Osteoblast (primary cell): ENCODE measurements at regions not wholly inside any gene's neighbourhood (a gene's known extent, or its start where the extent isn't known, plus 50 kb on each side); places are given as distances from the start of the nearest gene placed in this dataset.

Source experiments
- DNase-seq: peaks from one replicate; pipeline ENCODE4 v3.0.0; 2011; ENCODE audit warnings: low spot score, mixed read lengths; ENCODE audit not compliant: insufficient read length; ENCODE audit errors: missing footprints
- H2AFZ ChIP-seq: 2 replicates; pipeline ENCODE4 v1.6.0; 2011; ENCODE audit warnings: mild to moderate bottlenecking, low read length
- H3K27ac ChIP-seq: 2 replicates; pipeline ENCODE4 v1.5.1; 2011; ENCODE audit warnings: mild to moderate bottlenecking, low read depth, low read length, moderate library complexity
- H3K27me3 ChIP-seq: 2 replicates; pipeline ENCODE4 v1.6.0; 2012; ENCODE audit warnings: mild to moderate bottlenecking, control low read depth, inconsistent platforms, low read length, moderate library complexity; ENCODE audit not compliant: insufficient read depth
- H3K36me3 ChIP-seq: 2 replicates; pipeline ENCODE4 v1.5.1; 2011; ENCODE audit warnings: mild to moderate bottlenecking, low read length, control low read depth, moderate library complexity; ENCODE audit not compliant: insufficient read depth
- H3K4me1 ChIP-seq: 2 replicates; pipeline ENCODE4 v1.5.1; 2011; ENCODE audit warnings: mild to moderate bottlenecking, low read length, control low read depth, moderate library complexity; ENCODE audit not compliant: insufficient read depth
- H3K4me2 ChIP-seq: 2 replicates; pipeline ENCODE4 v1.6.0; 2011; ENCODE audit warnings: mild to moderate bottlenecking, low read length; ENCODE audit not compliant: insufficient read depth
- H3K4me3 ChIP-seq: fragments of 200-600 bp; sonication (generic); 3 replicates; pipeline ENCODE4 v1.5.1; 2012; ENCODE audit warnings: mild to moderate bottlenecking, low read length, inconsistent platforms; ENCODE audit not compliant: insufficient read depth
- H3K79me2 ChIP-seq: 2 replicates; pipeline ENCODE4 v1.6.0; 2012; ENCODE audit warnings: mild to moderate bottlenecking, low read length, control low read depth, inconsistent platforms; ENCODE audit not compliant: insufficient read depth
- H3K9me3 ChIP-seq: 2 replicates; pipeline ENCODE4 v1.5.1; 2011; ENCODE audit warnings: low read depth, low read length, control low read depth
- H4K20me1 ChIP-seq: 2 replicates; pipeline ENCODE4 v1.6.0; 2012; ENCODE audit warnings: mild to moderate bottlenecking, low read length, control low read depth; ENCODE audit not compliant: insufficient read depth
- CTCF ChIP-seq: IDR thresholded peaks from 2 replicates; pipeline ENCODE4 v1.5.1; 2011; ENCODE audit warnings: mild to moderate bottlenecking, low read depth, low read length, moderate library complexity; ENCODE audit errors: extremely low read depth

GRCh38 chr11:34730544-34731295 is 109.8 kb downstream of the EHF start:
- H3K9me3 ChIP-seq, result no peaks in the 10 kb centered on the region
- no peaks in the 10 kb centered on the region for H3K36me3 ChIP-seq
- H3K27me3 ChIP-seq, result peaks cover 36% of the 10 kb centered on the region
- no peak for DNase-seq
- TF ChIP-seq CTCF, result no peak
- H3K4me2 ChIP-seq, result no peak overlapping the region
- H3K4me1 ChIP-seq, result no peaks in the 10 kb centered on the region
- H4K20me1 ChIP-seq, result no peaks in the 10 kb centered on the region
- no peak overlapping the region for H3K27ac ChIP-seq
- no peaks in the 10 kb centered on the region for H3K79me2 ChIP-seq
- no peak overlapping the region for H2AFZ ChIP-seq
- H3K4me3 ChIP-seq, result no peak overlapping the region

GRCh38 chr11:34728609-34729008 is 107.7 kb downstream of the EHF start:
- no peaks in the 10 kb centered on the region for H3K79me2 ChIP-seq
- no peak overlapping the region for H2AFZ ChIP-seq
- H3K36me3 ChIP-seq, result no peaks in the 10 kb centered on the region
- DNase-seq, result no peak
- H3K27me3 ChIP-seq, result peaks cover 33% of the 10 kb centered on the region
- H3K4me2 ChIP-seq, result no peak overlapping the region
- H3K27ac ChIP-seq, result no peak overlapping the region
- no peaks in the 10 kb centered on the region for H4K20me1 ChIP-seq
- no peaks in the 10 kb centered on the region for H3K4me1 ChIP-seq
- H3K4me3 ChIP-seq, result no peak overlapping the region
- no peak for TF ChIP-seq CTCF
- no peaks in the 10 kb centered on the region for H3K9me3 ChIP-seq

GRCh38 chr11:34727228-34727737 is 106.4 kb downstream of the EHF start:
- Histone ChIP-seq H3K27me3 (peaks cover 32% of the 10 kb centered on the region), H2AFZ (no peak overlapping the region), H3K27ac (no peak overlapping the region), H3K79me2 (no peaks in the 10 kb centered on the region), H3K36me3 (no peaks in the 10 kb centered on the region), H4K20me1 (no peaks in the 10 kb centered on the region), H3K4me1 (no peaks in the 10 kb centered on the region), H3K9me3 (no peaks in the 10 kb centered on the region), H3K4me2 (no peak overlapping the region), H3K4me3 (no peak overlapping the region)
- no peak for TF ChIP-seq CTCF
- no peak for DNase-seq

GRCh38 chr11:34724973-34725372 is 104.1 kb downstream of the EHF start:
- H3K27ac ChIP-seq, result no peak overlapping the region
- no peaks in the 10 kb centered on the region for H4K20me1 ChIP-seq
- no peak overlapping the region for H3K4me3 ChIP-seq
- no peaks in the 10 kb centered on the region for H3K9me3 ChIP-seq
- H3K4me1 ChIP-seq, result no peaks in the 10 kb centered on the region
- DNase-seq, result no peak
- H3K27me3 ChIP-seq, result peaks cover 22% of the 10 kb centered on the region
- H3K79me2 ChIP-seq, result no peaks in the 10 kb centered on the region
- no peak overlapping the region for H2AFZ ChIP-seq
- H3K4me2 ChIP-seq, result no peak overlapping the region
- H3K36me3 ChIP-seq, result no peaks in the 10 kb centered on the region
- TF ChIP-seq CTCF, result no peak
